ENCODE measurements at regions not wholly inside any gene's neighbourhood (a gene's known extent, or its start where the extent isn't known, plus 50 kb on each side); places are given as distances from the start of the nearest gene placed in this dataset.

DNA sequence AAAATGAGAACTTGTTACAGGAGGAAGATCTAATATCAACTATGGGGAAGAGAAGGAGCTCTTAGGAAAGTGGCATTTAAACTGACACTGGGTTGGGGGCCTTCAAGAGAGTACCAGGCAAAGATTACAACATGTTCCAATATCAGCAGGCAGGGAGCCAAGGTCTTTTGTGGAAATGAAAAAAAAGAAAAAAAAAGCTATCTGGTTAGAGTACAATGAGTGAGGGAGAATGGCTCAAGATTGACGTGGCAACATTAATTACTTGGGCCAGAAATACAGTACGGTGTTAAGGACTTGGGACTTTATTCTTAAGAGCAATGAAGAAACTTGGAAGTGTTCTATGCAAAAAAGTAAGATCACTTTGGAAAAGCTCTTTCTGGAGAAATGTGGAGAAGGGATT is 132.3 kb upstream of the CDK1 start:
- TF ChIP-seq, protein P1, sequence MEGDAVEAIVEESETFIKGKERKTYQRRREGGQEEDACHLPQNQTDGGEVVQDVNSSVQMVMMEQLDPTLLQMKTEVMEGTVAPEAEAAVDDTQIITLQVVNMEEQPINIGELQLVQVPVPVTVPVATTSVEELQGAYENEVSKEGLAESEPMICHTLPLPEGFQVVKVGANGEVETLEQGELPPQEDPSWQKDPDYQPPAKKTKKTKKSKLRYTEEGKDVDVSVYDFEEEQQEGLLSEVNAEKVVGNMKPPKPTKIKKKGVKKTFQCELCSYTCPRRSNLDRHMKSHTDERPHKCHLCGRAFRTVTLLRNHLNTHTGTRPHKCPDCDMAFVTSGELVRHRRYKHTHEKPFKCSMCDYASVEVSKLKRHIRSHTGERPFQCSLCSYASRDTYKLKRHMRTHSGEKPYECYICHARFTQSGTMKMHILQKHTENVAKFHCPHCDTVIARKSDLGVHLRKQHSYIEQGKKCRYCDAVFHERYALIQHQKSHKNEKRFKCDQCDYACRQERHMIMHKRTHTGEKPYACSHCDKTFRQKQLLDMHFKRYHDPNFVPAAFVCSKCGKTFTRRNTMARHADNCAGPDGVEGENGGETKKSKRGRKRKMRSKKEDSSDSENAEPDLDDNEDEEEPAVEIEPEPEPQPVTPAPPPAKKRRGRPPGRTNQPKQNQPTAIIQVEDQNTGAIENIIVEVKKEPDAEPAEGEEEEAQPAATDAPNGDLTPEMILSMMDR (conservative IDR thresholded peaks at IDR 0.05; ENCODE audit: low read depth, low read length): no peak
- no peak for TF ChIP-seq EZH2 (IDR thresholded peaks at IDR 0.05; ENCODE audit: borderline replicate concordance, low read depth, low read length, poor library complexity, severe bottlenecking)

All from A673 (cell line).